Coronary artery (tissue), 2 donors: ENCODE measurements at regions not wholly inside any gene's neighbourhood (a gene's known extent, or its start where the extent isn't known, plus 50 kb on each side); places are given as distances from the start of the nearest gene placed in this dataset.
"Not testable (repeated sequence)": the region's sequence is repeated elsewhere in the genome, so short reads cannot be mapped to it uniquely, and the experiment has no call there.

Source experiments
- DNase-seq: peaks from one replicate; pipeline ENCODE4 v3.0.0-alpha.2; 2017; ENCODE audit warnings: low spot score
- H3K27ac ChIP-seq, 2 donors: fragments of 200-600 bp; sonication (generic); one replicate each; pipeline ENCODE4 v1.5.1; 2016 to 2019
- H3K4me3 ChIP-seq: fragments of 200-600 bp; sonication (generic); 2 replicates; pipeline ENCODE4 v1.5.1; 2016; ENCODE audit warnings: mild to moderate bottlenecking, moderate library complexity
- CTCF ChIP-seq: fragments of 200-600 bp; sonication (generic); IDR thresholded peaks from one replicate; pipeline ENCODE4 v1.5.1; 2019; ENCODE audit warnings: antibody characterized with exemption

GRCh38 chr5:91255396-91256141 lies 127.5 kb downstream of the ARRDC3 start:
- Histone ChIP-seq H3K27ac (no peak overlapping the region), H3K4me3 (no peak overlapping the region)
- DNase-seq = no peak
- no peak for TF ChIP-seq CTCF

GRCh38 chr5:91252916-91253315 lies 130.2 kb downstream of the ARRDC3 start:
- no peak for TF ChIP-seq CTCF

GRCh38 chr5:91245871-91246270 lies 137.2 kb downstream of the ARRDC3 start:
- H3K27ac ChIP-seq = no peak overlapping the region
- no peak for DNase-seq
- H3K4me3 ChIP-seq = no peak overlapping the region
- TF ChIP-seq CTCF = no peak

More at GRCh38 chr5:91252916-91253315, 130.2 kb downstream of the ARRDC3 start:
- no peak for DNase-seq
- H3K4me3 ChIP-seq = no peak overlapping the region
- H3K27ac ChIP-seq = no peak overlapping the region

- Histone ChIP-seq H3K27ac (no peak overlapping the region), H3K4me3 (no peak overlapping the region)
- DNase-seq = no peak
- no peak for TF ChIP-seq CTCF
These were observed 138.1 kb downstream of the ARRDC3 start for GRCh38 chr5:91245074-91245452.

GRCh38 chr5:91244380-91245073 lies 138.6 kb downstream of the ARRDC3 start:
- DNase-seq = no peak
- H3K27ac ChIP-seq = no peak overlapping the region
- H3K4me3 ChIP-seq = no peak overlapping the region
- no peak for TF ChIP-seq CTCF

- DNase-seq = no peak
- TF ChIP-seq CTCF = no peak
- no peak overlapping the region for H3K27ac ChIP-seq
- H3K4me3 ChIP-seq = no peak overlapping the region
These were observed 139.3 kb downstream of the ARRDC3 start for GRCh38 chr5:91243852-91244251.

GRCh38 chr5:91243286-91243685 lies 139.8 kb downstream of the ARRDC3 start:
- no peak for DNase-seq
- TF ChIP-seq CTCF = no peak
- no peak overlapping the region for H3K27ac ChIP-seq
- H3K4me3 ChIP-seq = no peak overlapping the region

GRCh38 chr5:91241460-91241859 lies 141.7 kb downstream of the ARRDC3 start:
- H3K4me3 ChIP-seq, H3K27ac ChIP-seq, DNase-seq: not testable (repeated sequence)
